H9 (cell line): ENCODE measurements at regions not wholly inside any gene's neighbourhood (a gene's known extent, or its start where the extent isn't known, plus 50 kb on each side); places are given as distances from the start of the nearest gene placed in this dataset.

Experiments used
- DNase-seq: peaks from one replicate; pipeline ENCODE4 v3.0.0-alpha.2; 2017
- H2AFZ ChIP-seq: one replicate; pipeline ENCODE4 v1.6.1; 2013; ENCODE audit warnings: mild to moderate bottlenecking, low read length, control low read depth, moderate library complexity
- H2AK5ac ChIP-seq: 2 replicates; pipeline ENCODE4 v1.6.1; 2013; ENCODE audit warnings: low read length, control low read depth, mixed read lengths; ENCODE audit not compliant: insufficient read length
- H2BK120ac ChIP-seq: one replicate; pipeline ENCODE4 v1.6.1; 2013; ENCODE audit warnings: low read depth, mild to moderate bottlenecking, low read length, control low read depth, inconsistent platforms; ENCODE audit not compliant: poor library complexity, severe bottlenecking
- H2BK12ac ChIP-seq: 2 replicates; pipeline ENCODE4 v1.6.1; 2013; ENCODE audit warnings: low read length, control low read depth, mixed read lengths, low read depth; ENCODE audit not compliant: insufficient read length
- H2BK15ac ChIP-seq: 2 replicates; pipeline ENCODE4 v1.6.1; 2013; ENCODE audit warnings: low read depth, low read length, control low read depth
- H2BK20ac ChIP-seq: one replicate; pipeline ENCODE4 v1.6.1; 2013; ENCODE audit warnings: low read depth, mild to moderate bottlenecking, low read length, control low read depth, inconsistent platforms; ENCODE audit not compliant: poor library complexity, severe bottlenecking
- H2BK5ac ChIP-seq: 2 replicates; pipeline ENCODE4 v1.6.1; 2013; ENCODE audit warnings: low read length, control low read depth, mixed read lengths; ENCODE audit not compliant: insufficient read length
- H3K14ac ChIP-seq: 2 replicates; pipeline ENCODE4 v1.6.1; 2013; ENCODE audit warnings: low read length, control low read depth; ENCODE audit not compliant: insufficient read depth
- H3K18ac ChIP-seq: 2 replicates; pipeline ENCODE4 v1.6.1; 2013; ENCODE audit warnings: low read depth, mild to moderate bottlenecking, mixed read lengths, low read length, control low read depth; ENCODE audit not compliant: insufficient read length
- H3K23ac ChIP-seq: 2 replicates; pipeline ENCODE4 v1.6.1; 2013; ENCODE audit warnings: low read length, control low read depth, mixed read lengths, low read depth; ENCODE audit not compliant: insufficient read length
- H3K23me2 ChIP-seq: 2 replicates; pipeline ENCODE4 v1.6.1; 2013; ENCODE audit warnings: low read depth, mild to moderate bottlenecking, mixed read lengths, low read length, control low read depth; ENCODE audit not compliant: insufficient read length, poor library complexity, severe bottlenecking
- H3K27ac ChIP-seq: 2 replicates; pipeline ENCODE4 v1.5.1; 2013; ENCODE audit warnings: low read length, control low read depth, mixed read lengths, low read depth; ENCODE audit not compliant: insufficient read length
- H3K27me3 ChIP-seq: 2 replicates; pipeline ENCODE4 v1.6.1; 2013; ENCODE audit warnings: low read length, control low read depth, inconsistent platforms; ENCODE audit not compliant: insufficient read depth
- H3K4ac ChIP-seq: 2 replicates; pipeline ENCODE4 v1.6.1; 2013; ENCODE audit warnings: low read depth, mild to moderate bottlenecking, control low read depth, inconsistent platforms, low read length, moderate library complexity
- H3K4me1 ChIP-seq: 2 replicates; pipeline ENCODE4 v1.6.1; 2013; ENCODE audit warnings: low read length, control low read depth, inconsistent platforms; ENCODE audit not compliant: insufficient read depth
- H3K4me2 ChIP-seq: 2 replicates; pipeline ENCODE4 v1.6.1; 2013; ENCODE audit warnings: low read length, control low read depth, mixed read lengths; ENCODE audit not compliant: insufficient read length, insufficient read depth
- H3K56ac ChIP-seq: 2 replicates; pipeline ENCODE4 v1.6.1; 2013; ENCODE audit warnings: low read depth, mild to moderate bottlenecking, mixed read lengths, low read length, control low read depth; ENCODE audit not compliant: insufficient read length
- H3K79me1 ChIP-seq: 2 replicates; pipeline ENCODE4 v1.6.1; 2013; ENCODE audit warnings: low read depth, mild to moderate bottlenecking, moderate library complexity, low read length, control low read depth, inconsistent platforms; ENCODE audit not compliant: insufficient read depth, poor library complexity, severe bottlenecking
- H3K79me2 ChIP-seq: 2 replicates; pipeline ENCODE4 v1.6.1; 2013; ENCODE audit warnings: low read length, control low read depth, inconsistent platforms; ENCODE audit not compliant: insufficient read depth
- H3K9ac ChIP-seq: 2 replicates; pipeline ENCODE4 v1.6.1; 2013; ENCODE audit warnings: low read length, control low read depth, mixed read lengths; ENCODE audit not compliant: insufficient read length; ENCODE audit errors: extremely low read depth
- H3K9me3 ChIP-seq: one replicate; pipeline ENCODE4 v1.6.1; 2013; ENCODE audit warnings: low read depth, low read length, inconsistent platforms; ENCODE audit not compliant: control insufficient read depth
- H3T11ph ChIP-seq: one replicate; pipeline ENCODE4 v1.6.1; 2013; ENCODE audit warnings: mild to moderate bottlenecking, low read length, control low read depth, inconsistent platforms
- H4K20me1 ChIP-seq: one replicate; pipeline ENCODE4 v1.6.1; 2013; ENCODE audit not compliant: control insufficient read depth, insufficient read length, insufficient read depth
- H4K5ac ChIP-seq: 2 replicates; pipeline ENCODE4 v1.6.1; 2013; ENCODE audit warnings: low read depth, mild to moderate bottlenecking, mixed read lengths, low read length, control low read depth; ENCODE audit not compliant: insufficient read length
- H4K8ac ChIP-seq: replicated peaks from 2 replicates; pipeline ENCODE4 v1.6.1; 2013; ENCODE audit warnings: low read length, control low read depth, mixed read lengths, low read depth; ENCODE audit not compliant: insufficient read length
- H4K91ac ChIP-seq: 2 replicates; pipeline ENCODE4 v1.6.1; 2013; ENCODE audit warnings: low read depth, mild to moderate bottlenecking, moderate library complexity, mixed read lengths, low read length, control low read depth; ENCODE audit not compliant: insufficient read length
- H3K27ac Mint-ChIP-seq, 3 experiments: 2 replicates in 2 of 3; 3 replicates in 1 of 3; pipeline ENCODE4 v1.8.0; 2020 to 2021; ENCODE audit warnings: mixed read lengths in 3 of 3, mild to moderate bottlenecking in 1 of 3, moderate library complexity in 1 of 3
- H3K27me3 Mint-ChIP-seq: 2 replicates; pipeline ENCODE4 v1.8.0; 2021; ENCODE audit warnings: low read depth, mild to moderate bottlenecking, moderate library complexity, mixed read lengths
- H3K36me3 Mint-ChIP-seq, 3 experiments: 2 replicates in 2 of 3; 3 replicates in 1 of 3; pipeline ENCODE4 v1.8.0; 2020 to 2021; ENCODE audit warnings: low read depth in 3 of 3, mixed read lengths in 3 of 3; ENCODE audit not compliant: insufficient read depth in 1 of 3
- H3K4me1 Mint-ChIP-seq, 2 experiments: 2 replicates each; pipeline ENCODE4 v1.8.0; 2020; ENCODE audit warnings: mixed read lengths in 2 of 2
- H3K4me3 Mint-ChIP-seq, 2 experiments: 2 replicates in 1 of 2; 3 replicates in 1 of 2; pipeline ENCODE4 v1.8.0; 2020 to 2021; ENCODE audit warnings: mild to moderate bottlenecking in 2 of 2, mixed read lengths in 2 of 2, moderate library complexity in 1 of 2
- H3K9me3 Mint-ChIP-seq, 2 experiments: 2 replicates in 1 of 2; 3 replicates in 1 of 2; pipeline ENCODE4 v1.8.0; 2020; ENCODE audit warnings: mild to moderate bottlenecking in 2 of 2, mixed read lengths in 2 of 2, moderate library complexity in 1 of 2
- CTCF ChIP-seq: fragments of 200-600 bp; sonication (generic); conservative IDR thresholded peaks from 3 replicates; pipeline ENCODE4 v1.8.0; 2021; ENCODE audit warnings: antibody characterized with exemption, mild to moderate bottlenecking
- WGBS: extraction: QIAGEN DNeasy Blood & Tissue Kit; methylation state at CpG from one replicate; pipeline ENCODE4 v1.1.7; 2013; ENCODE audit warnings: missing lambda C conversion rate, low lambda C conversion rate, mixed read lengths; ENCODE audit not compliant: insufficient read length; ENCODE audit errors: extremely low coverage; 5-methylcytosine and 5-hydroxymethylcytosine counted together

DNA sequence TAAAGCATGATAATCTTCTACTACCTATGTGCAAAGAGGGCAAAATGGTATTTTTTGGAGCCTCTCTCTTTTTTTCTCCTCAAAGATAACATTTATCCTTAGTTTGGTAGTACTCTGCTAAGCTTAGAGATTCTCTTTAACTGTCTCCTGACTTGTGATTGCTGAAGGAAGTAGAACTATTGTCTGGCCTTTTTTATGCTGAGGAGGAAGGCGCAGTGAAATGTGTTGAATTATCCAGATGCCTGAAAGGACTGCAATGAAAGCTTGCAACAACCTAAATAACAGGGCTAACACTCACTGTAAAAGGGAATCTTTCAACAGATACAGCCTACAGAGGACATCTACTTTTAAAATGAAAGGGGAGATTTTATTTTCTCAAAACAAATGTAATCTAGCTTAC, 59.5 kb upstream of the CCDC160 start:
- no peak overlapping the region for H3K14ac ChIP-seq
- TF ChIP-seq CTCF, result no peak
- peaks cover 3 to 28% of the 10 kb centered on the region in 2 experiments; a peak in 4 of 5 replicates for H3K9me3 Mint-ChIP-seq
- H3K9me3 ChIP-seq, result no peaks in the 10 kb centered on the region
- DNase-seq, result no peak
- no peak overlapping the region for H4K5ac ChIP-seq
- H3T11ph ChIP-seq, result no peak overlapping the region
- H3K4me2 ChIP-seq, result peak overlapping the region; percentile 21
- H2BK12ac ChIP-seq, result no peak overlapping the region
- no peak overlapping the region for H4K91ac ChIP-seq
- H3K56ac ChIP-seq, result no peak overlapping the region
- peaks cover 49 to 70% of the 10 kb centered on the region in 2 experiments for H3K4me1 Mint-ChIP-seq
- no peaks in the 10 kb centered on the region for H3K27me3 ChIP-seq
- H3K23ac ChIP-seq, result no peak overlapping the region
- peaks cover 6% of the 10 kb centered on the region for H3K23me2 ChIP-seq
- no peak overlapping the region for H2BK20ac ChIP-seq
- H2BK15ac ChIP-seq, result no peak overlapping the region
- peaks cover 3% of the 10 kb centered on the region for H3K27me3 Mint-ChIP-seq
- H3K4ac ChIP-seq, result no peak overlapping the region
- H2BK5ac ChIP-seq, result no peak overlapping the region
- H3K36me3 Mint-ChIP-seq, result peaks cover 3 to 8% (median 6%) of the 10 kb centered on the region in 3 experiments
- no peak overlapping the region for H3K27ac ChIP-seq
- peaks cover 13% of the 10 kb centered on the region; the same call in 1 of the 2 replicates for H3K4me1 ChIP-seq
- no peaks in the 10 kb centered on the region for H3K79me1 ChIP-seq
- peaks cover 12% of the 10 kb centered on the region; the same call in 1 of the 2 replicates for H3K79me2 ChIP-seq
- H3K9ac ChIP-seq, result no peak overlapping the region
- H2BK120ac ChIP-seq, result no peak overlapping the region
- H2AK5ac ChIP-seq, result no peak overlapping the region
- H2AFZ ChIP-seq, result no peak overlapping the region
- H4K8ac ChIP-seq, result no peak overlapping the region
- peak overlapping the region; percentile 6 to 96 (median 96); a peak in 6 of 7 replicates for H3K27ac Mint-ChIP-seq
- H3K4me3 Mint-ChIP-seq, result peak overlapping the region; percentile 0 to 64; a peak in 4 of 5 replicates
- no CpG with 5 or more reads among the region's 1 CpG for WGBS
- no peaks in the 10 kb centered on the region for H4K20me1 ChIP-seq
- no peak overlapping the region for H3K18ac ChIP-seq
